GM10266 (cell line): ENCODE measurements at regions not wholly inside any gene's neighbourhood (a gene's known extent, or its start where the extent isn't known, plus 50 kb on each side); places are given as distances from the start of the nearest gene placed in this dataset.

ENCODE experiments used
- DNase-seq: peaks from one replicate; pipeline ENCODE4 v3.0.0; 2012; ENCODE audit errors: extremely low spot score
- TF ChIP-seq, protein P1 (sequence below): IDR thresholded peaks from 2 replicates; pipeline ENCODE4 v1.5.1; 2012; ENCODE audit warnings: mild to moderate bottlenecking, low read depth; ENCODE audit not compliant: control insufficient read depth, insufficient read depth; ENCODE audit errors: missing control alignments

DNA sequence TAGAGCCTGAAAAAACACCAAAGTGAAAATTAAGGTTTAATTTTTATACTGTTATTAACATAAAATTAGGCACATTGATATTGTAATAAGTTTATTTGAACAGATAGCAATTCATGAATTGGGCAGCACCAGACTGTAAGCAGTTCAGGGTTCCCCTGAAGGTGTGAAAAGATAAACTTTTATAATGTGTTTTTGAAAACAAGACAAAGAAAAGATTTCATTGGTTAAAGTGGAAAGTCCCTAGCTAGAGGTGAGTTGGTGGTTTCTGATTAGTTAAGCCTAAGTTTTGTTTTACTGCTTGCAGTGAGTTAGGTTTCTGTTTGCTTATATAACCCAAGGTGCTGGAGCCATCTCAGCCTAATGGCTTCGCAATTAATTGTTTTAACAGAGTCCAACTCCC lies 96.5 kb upstream of the RPS23 start:
- TF ChIP-seq, protein P1, sequence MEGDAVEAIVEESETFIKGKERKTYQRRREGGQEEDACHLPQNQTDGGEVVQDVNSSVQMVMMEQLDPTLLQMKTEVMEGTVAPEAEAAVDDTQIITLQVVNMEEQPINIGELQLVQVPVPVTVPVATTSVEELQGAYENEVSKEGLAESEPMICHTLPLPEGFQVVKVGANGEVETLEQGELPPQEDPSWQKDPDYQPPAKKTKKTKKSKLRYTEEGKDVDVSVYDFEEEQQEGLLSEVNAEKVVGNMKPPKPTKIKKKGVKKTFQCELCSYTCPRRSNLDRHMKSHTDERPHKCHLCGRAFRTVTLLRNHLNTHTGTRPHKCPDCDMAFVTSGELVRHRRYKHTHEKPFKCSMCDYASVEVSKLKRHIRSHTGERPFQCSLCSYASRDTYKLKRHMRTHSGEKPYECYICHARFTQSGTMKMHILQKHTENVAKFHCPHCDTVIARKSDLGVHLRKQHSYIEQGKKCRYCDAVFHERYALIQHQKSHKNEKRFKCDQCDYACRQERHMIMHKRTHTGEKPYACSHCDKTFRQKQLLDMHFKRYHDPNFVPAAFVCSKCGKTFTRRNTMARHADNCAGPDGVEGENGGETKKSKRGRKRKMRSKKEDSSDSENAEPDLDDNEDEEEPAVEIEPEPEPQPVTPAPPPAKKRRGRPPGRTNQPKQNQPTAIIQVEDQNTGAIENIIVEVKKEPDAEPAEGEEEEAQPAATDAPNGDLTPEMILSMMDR = no peak
- no peak for DNase-seq

DNA sequence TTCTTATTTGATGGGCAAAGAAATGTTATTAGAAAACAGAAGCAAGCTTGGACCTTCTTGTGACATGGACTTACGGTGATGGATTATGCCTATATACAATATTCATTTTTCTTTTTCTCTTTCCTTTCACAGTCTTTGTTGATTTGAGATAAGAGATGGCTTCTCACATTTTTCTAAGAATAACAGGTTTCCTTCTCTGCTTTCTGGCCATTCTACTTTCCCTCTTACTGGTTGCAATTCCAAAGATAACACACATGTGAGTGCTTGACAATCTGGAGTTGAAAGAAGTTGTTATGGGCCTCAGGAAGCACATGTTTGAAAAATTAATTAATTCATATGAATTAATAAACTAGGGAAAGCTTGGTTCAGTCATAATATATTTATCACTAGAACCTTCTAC lies 89.8 kb upstream of the RPS23 start:
- no peak for DNase-seq
- TF ChIP-seq, protein P1 = no peak

DNA sequence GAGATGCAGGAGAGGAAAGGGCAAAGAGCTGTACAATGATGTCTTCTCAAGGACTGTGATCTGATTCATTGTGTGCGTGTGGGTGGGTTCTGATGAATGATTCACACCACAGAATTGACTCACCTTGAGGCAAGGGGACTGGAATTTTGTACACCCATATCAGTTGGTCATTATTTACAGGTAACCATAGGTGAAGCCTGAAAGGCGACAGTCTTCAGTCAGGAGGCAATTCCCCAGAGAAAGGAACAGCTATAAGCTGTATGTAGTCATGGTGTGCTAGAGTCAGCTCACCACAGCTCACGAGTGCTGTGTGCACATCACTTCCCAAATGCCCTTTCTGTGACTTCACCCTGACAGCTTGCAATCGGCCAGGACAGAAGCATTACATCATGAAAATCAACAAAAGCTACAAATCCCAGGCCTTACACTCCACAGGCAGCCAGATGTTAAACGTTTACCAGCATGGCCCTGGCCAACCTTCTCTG lies 87.6 kb upstream of the RPS23 start:
- TF ChIP-seq, protein P1 = no peak
- no peak for DNase-seq

DNA sequence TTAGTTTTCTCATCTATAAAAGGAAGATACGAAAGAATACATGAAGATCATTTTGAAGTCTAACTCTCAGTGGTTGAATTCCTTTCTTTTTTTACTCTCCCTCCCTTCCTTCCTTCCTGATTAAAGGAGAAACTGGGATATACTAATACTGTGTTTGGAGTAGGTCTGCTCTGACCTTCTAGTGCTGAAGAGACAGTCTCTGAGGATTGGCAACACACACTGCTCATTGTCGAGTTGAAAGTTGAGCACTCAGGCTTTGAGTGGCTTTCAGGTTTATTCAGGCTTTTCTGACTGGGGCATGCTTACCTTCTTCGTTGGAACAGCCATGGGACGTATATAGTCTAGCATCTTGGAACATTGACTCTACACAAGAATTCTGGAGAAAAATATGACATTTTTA lies 86.9 kb upstream of the RPS23 start:
- TF ChIP-seq, protein P1 = no peak
- no peak for DNase-seq

DNA sequence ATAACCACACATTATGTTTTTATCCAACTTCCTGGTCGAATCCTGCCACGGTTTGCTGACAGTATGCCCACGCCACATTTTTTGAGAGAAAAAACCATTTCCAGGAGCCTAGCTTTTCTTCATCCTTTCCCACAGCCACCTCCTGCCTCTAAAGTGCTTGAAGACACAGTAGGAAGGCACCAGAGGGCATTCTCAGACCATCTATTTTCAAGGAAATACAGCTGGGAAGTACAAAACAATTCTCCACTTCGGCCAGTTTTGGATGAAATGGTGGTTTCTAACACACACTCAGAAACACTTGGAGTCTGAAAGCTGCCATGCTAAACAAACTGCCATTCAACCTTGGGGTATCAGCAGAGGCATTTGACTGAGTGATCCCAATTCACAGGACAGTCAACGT lies 86.3 kb upstream of the RPS23 start:
- TF ChIP-seq, protein P1 = no peak
- no peak for DNase-seq

DNA sequence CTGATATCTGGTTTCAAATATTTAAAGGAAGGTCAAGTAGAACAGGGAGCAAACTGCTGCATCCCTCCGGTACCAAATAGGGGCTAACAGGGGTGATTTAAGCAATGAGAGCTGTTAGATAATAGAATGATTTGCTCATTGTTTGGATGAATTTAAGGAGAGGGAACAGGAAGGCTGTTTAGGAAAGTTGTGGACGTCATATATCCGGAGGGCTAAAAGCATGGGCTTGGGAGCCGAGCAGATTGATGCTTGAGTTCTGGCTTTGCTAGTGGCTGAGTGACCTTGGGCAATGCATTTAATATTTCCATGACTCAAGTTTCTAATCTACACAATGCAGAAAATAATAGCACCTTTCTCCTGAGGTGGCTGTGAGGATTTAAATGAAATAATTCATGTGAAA lies 85.4 kb upstream of the RPS23 start:
- DNase-seq = no peak
- TF ChIP-seq, protein P1 = no peak

DNA sequence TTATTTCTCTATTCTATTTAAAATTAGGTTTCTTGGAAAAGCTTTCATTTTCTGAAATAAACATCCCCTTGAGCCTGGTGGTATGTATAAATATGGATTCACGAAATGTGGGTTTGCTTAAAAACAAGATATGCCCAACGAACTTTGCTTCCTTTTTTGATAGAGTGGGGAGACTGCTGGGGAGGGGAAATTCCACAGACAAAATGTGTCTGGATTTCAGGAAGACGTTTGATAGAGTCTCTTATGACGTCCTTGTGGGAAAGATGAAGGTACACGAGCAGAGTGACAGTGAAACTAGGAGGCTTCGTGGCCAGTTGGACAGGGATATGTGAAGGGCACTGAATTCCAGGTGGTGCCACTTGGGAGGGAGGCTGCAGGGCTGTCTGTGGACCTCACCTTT lies 84.5 kb upstream of the RPS23 start:
- DNase-seq = no peak
- TF ChIP-seq, protein P1 = no peak
